A549 (cell line): ENCODE measurements at regions not wholly inside any gene's neighbourhood (a gene's known extent, or its start where the extent isn't known, plus 50 kb on each side); places are given as distances from the start of the nearest gene placed in this dataset.
A peak's percentile ranks its signal among the peaks of the same experiment; 100 is the strongest.

Source experiments
- ATAC-seq, 2 experiments: fragments of 200-7000 bp in 1 of 2; fragments of >200 bp in 1 of 2; cut with Nextera tagmentation in 1 of 2; cut with Tn5 transposase in 1 of 2; 3 replicates each; pipeline versions ENCODE4 v1.8.0 to v1.9.1; 2018 to 2020; ENCODE audit warnings: mild to moderate bottlenecking in 1 of 2, moderate library complexity in 1 of 2
- CTCF ChIA-PET: fragments of 300-600 bp; sonication (Branson Sonifier 250); formaldehyde crosslinking; extraction: SDS; loops from one replicate; lab custom pipeline; 2021; ENCODE audit warnings: antibody characterized with exemption, inconsistent platforms; lab: Yijun Ruan, JAX
- POLR2A ChIA-PET: fragments of 350-600 bp; formaldehyde crosslinking; extraction: SDS; loops from one replicate; lab custom pipeline; 2021; ENCODE audit warnings: antibody characterized with exemption, inconsistent platforms; lab: Yijun Ruan, JAX
- DNase-seq, 2 experiments: peaks; one replicate each; pipeline versions ENCODE4 v3.0.0 to v3.0.0-alpha.2; 2011 to 2016; ENCODE audit warnings: low read depth in 1 of 2, low spot score in 1 of 2
- FAIRE-seq: peaks from 2 replicates; lab custom pipeline; 2011; peaks lifted over from hg19 to GRCh38; lab: Jason Lieb, UNC
- H3K27ac ChIP-seq, 2 experiments: fragments of >200 bp; sonication (Bioruptor Twin); formaldehyde crosslinking; 3 replicates each; pipeline ENCODE4 v1.5.1; 2016 to 2017
- H3K4me1 ChIP-seq: fragments of >200 bp; sonication (Bioruptor Twin); formaldehyde crosslinking; 3 replicates; pipeline ENCODE4 v1.6.1; 2016
- H3K4me2 ChIP-seq: fragments of >200 bp; sonication (Bioruptor Twin); formaldehyde crosslinking; 3 replicates; pipeline ENCODE4 v1.6.1; 2016
- H3K4me3 ChIP-seq: fragments of >200 bp; sonication (Bioruptor Twin); formaldehyde crosslinking; 3 replicates; pipeline ENCODE4 v1.5.1; 2016
- H3K9me3 ChIP-seq: fragments of >200 bp; sonication (Bioruptor Twin); formaldehyde crosslinking; 3 replicates; pipeline ENCODE4 v1.6.1; 2016
- BCL3 ChIP-seq: fragments of >200 bp; sonication (Bioruptor Twin); formaldehyde crosslinking; IDR thresholded peaks from 3 replicates; pipeline ENCODE4 v1.6.1; 2016
- CBX2 ChIP-seq: fragments of 200-600 bp; sonication (generic); IDR thresholded peaks from 2 replicates; pipeline ENCODE4 v1.6.1; 2016; ENCODE audit warnings: low read depth, mild to moderate bottlenecking, borderline replicate concordance
- CEBPB ChIP-seq, 2 experiments: fragments of >200 bp in 1 of 2; sonication (Bioruptor Twin) in 1 of 2; formaldehyde crosslinking in 1 of 2; IDR thresholded peaks; 2 replicates each; pipeline ENCODE4 v1.6.1; 2012 to 2016
- CHD4 ChIP-seq: fragments of 200-600 bp; sonication (generic); IDR thresholded peaks from 2 replicates; pipeline ENCODE4 v1.6.1; 2016; ENCODE audit warnings: antibody characterized with exemption, mild to moderate bottlenecking, borderline replicate concordance
- EHF ChIP-seq: fragments of 250-450 bp; sonication (Bioruptor Pico); IDR thresholded peaks from 2 replicates; pipeline ENCODE4 v1.5.0; 2020; ENCODE audit warnings: mild to moderate bottlenecking
- EP300 ChIP-seq, 2 experiments: fragments of >200 bp; sonication (Bioruptor Twin); formaldehyde crosslinking; IDR thresholded peaks; 2 replicates in 1 of 2; 3 replicates in 1 of 2; pipeline ENCODE4 v1.6.1; 2016 to 2017
- FOSL2 ChIP-seq, 2 experiments: fragments of 450-650 bp in 1 of 2; fragments of >200 bp in 1 of 2; sonication (Bioruptor Twin) in 1 of 2; formaldehyde crosslinking; IDR thresholded peaks; 2 replicates each; pipeline versions ENCODE4 v1.5.0 to v1.6.1; 2016 to 2020; ENCODE audit warnings: mild to moderate bottlenecking in 1 of 2, moderate library complexity in 1 of 2
- FOXS1 ChIP-seq: fragments of 250-450 bp; sonication (Bioruptor Pico); IDR thresholded peaks from 2 replicates; pipeline ENCODE4 v1.5.0; 2020; ENCODE audit warnings: mild to moderate bottlenecking, moderate library complexity
- GATA3 ChIP-seq: IDR thresholded peaks from 2 replicates; pipeline ENCODE4 v1.6.1; 2012; ENCODE audit warnings: borderline replicate concordance
- HEYL ChIP-seq: fragments of 250-450 bp; sonication (Bioruptor Pico); IDR thresholded peaks from 2 replicates; pipeline ENCODE4 v1.8.0; 2021; ENCODE audit warnings: mild to moderate bottlenecking, moderate library complexity
- HOXA7 ChIP-seq: fragments of 250-450 bp; sonication (Bioruptor Pico); IDR thresholded peaks from 2 replicates; pipeline ENCODE4 v1.5.0; 2020; ENCODE audit warnings: mild to moderate bottlenecking, moderate library complexity
- HOXB13 ChIP-seq: fragments of 250-450 bp; sonication (Bioruptor Pico); IDR thresholded peaks from 2 replicates; pipeline ENCODE4 v1.5.0; 2020; ENCODE audit warnings: low read depth, mild to moderate bottlenecking, moderate library complexity
- HOXB5 ChIP-seq: fragments of 250-450 bp; sonication (Bioruptor Pico); IDR thresholded peaks from 2 replicates; pipeline ENCODE4 v1.5.0; 2020; ENCODE audit warnings: mild to moderate bottlenecking, moderate library complexity
- JUN ChIP-seq, 2 experiments: fragments of >200 bp; sonication (Bioruptor Twin); formaldehyde crosslinking; IDR thresholded peaks; 2 replicates in 1 of 2; 3 replicates in 1 of 2; pipeline ENCODE4 v1.6.1; 2016 to 2017
- JUNB ChIP-seq: fragments of >200 bp; sonication (Bioruptor Twin); formaldehyde crosslinking; IDR thresholded peaks from 2 replicates; pipeline ENCODE4 v1.6.1; 2016
- MAFK ChIP-seq: fragments of 450-650 bp; IDR thresholded peaks from 2 replicates; pipeline ENCODE4 v1.6.1; 2014; ENCODE audit not compliant: partially characterized antibody
- MAX ChIP-seq: IDR thresholded peaks from 2 replicates; pipeline ENCODE4 v1.6.1; 2012
- MAZ ChIP-seq: fragments of 150-350 bp; IDR thresholded peaks from 2 replicates; pipeline ENCODE4 v1.6.1; 2014; ENCODE audit warnings: antibody characterized with exemption, low read depth, low read length, borderline replicate concordance
- NFE2L2 ChIP-seq: fragments of 150-350 bp; conservative IDR thresholded peaks from 2 replicates; pipeline ENCODE4 v1.6.1; 2014; ENCODE audit warnings: low read length
- PBX3 ChIP-seq: IDR thresholded peaks from 2 replicates; pipeline ENCODE4 v1.6.1; 2012
- PHF8 ChIP-seq: fragments of 200-600 bp; sonication (generic); IDR thresholded peaks from 2 replicates; pipeline ENCODE4 v1.6.1; 2016; ENCODE audit warnings: low read depth, mild to moderate bottlenecking, antibody characterized with exemption, moderate library complexity, borderline replicate concordance
- POLR2AphosphoS2 ChIP-seq: conservative IDR thresholded peaks from 2 replicates; pipeline ENCODE4 v1.6.1; 2012; ENCODE audit warnings: low read length, improper control_type of control experiment, inconsistent platforms
- RAD21 ChIP-seq, 2 experiments: fragments of >200 bp in 1 of 2; sonication (Bioruptor Twin) in 1 of 2; formaldehyde crosslinking in 1 of 2; IDR thresholded peaks in 1 of 2; conservative IDR thresholded peaks in 1 of 2; 2 replicates in 1 of 2; 3 replicates in 1 of 2; pipeline ENCODE4 v1.6.1; 2012 to 2018; ENCODE audit warnings: inconsistent platforms in 1 of 2
- RCOR1 ChIP-seq: fragments of 150-350 bp; IDR thresholded peaks from 2 replicates; pipeline ENCODE4 v1.6.1; 2014; ENCODE audit warnings: antibody characterized with exemption, low read length, low read depth
- TP53 ChIP-seq: fragments of 250-450 bp; sonication (Bioruptor Pico); IDR thresholded peaks from 2 replicates; pipeline ENCODE4 v1.5.0; 2021; ENCODE audit warnings: mild to moderate bottlenecking, moderate library complexity
- ZC3H11A ChIP-seq: fragments of 450-650 bp; IDR thresholded peaks from 2 replicates; pipeline ENCODE4 v1.6.1; 2014; ENCODE audit warnings: antibody characterized with exemption, mild to moderate bottlenecking
- ZFP36 ChIP-seq: fragments of 450-650 bp; IDR thresholded peaks from 2 replicates; pipeline ENCODE4 v1.6.1; 2014; ENCODE audit warnings: borderline replicate concordance; ENCODE audit not compliant: partially characterized antibody
- WGBS: methylation state at CpG from one replicate; pipeline ENCODE4 v1.1.6; 2017; ENCODE audit errors: missing lambda C conversion rate; 5-methylcytosine and 5-hydroxymethylcytosine counted together

GRCh38 chr5:159571501-159572244 lies 241.4 kb upstream of the IL12B start:
- 7% methylated on average over 1 of the region's 1 CpG for WGBS
- H3K9me3 ChIP-seq, result no peaks in the 10 kb centered on the region
- TF ChIP-seq FOSL2 (IDR thresholded peaks at IDR 0.05) (peak; percentile 40; the same call in 1 of the 2 replicates), FOSL2 (CRISPR knock-in tag; IDR thresholded peaks at IDR 0.05) (peak; percentile 62), NFE2L2 (no peak), FOXS1 (CRISPR knock-in tag) (no peak), HOXA7 (CRISPR knock-in tag) (no peak), RAD21 (conservative IDR thresholded peaks at IDR 0.05 in 1 of 2, IDR thresholded peaks at IDR 0.05 in 1 of 2) (peak in 1 of 2 experiments; percentile 18; a peak in 3 of 5 replicates), EP300 (IDR thresholded peaks at IDR 0.05) (peak in 1 of 2 experiments; percentile 59; a peak in 2 of 5 replicates), JUN (IDR thresholded peaks at IDR 0.05) (0 out of 5 replicates have a peak, but pooled peaks have one; percentile 33 to 34), MAX (peak; percentile 73), JUNB (peak; percentile 80), MAFK (peak; percentile 2), GATA3 (peak; percentile 83; the same call in 1 of the 2 replicates), CHD4 (no peak), PBX3 (0 out of 2 replicates have a peak, but pooled peaks have one; percentile 53)
- DNase-seq (peak; percentile 44 to 66), FAIRE-seq (no peak), ATAC-seq (peak; percentile 87 to 96)
- peak overlapping the region; percentile 48 to 66; a peak in 5 of 6 replicates for H3K27ac ChIP-seq
- H3K4me1 ChIP-seq, result peaks cover 21% of the 10 kb centered on the region
- CTCF ChIA-PET, result interaction anchor here (0.9 to 1.8 kb wide), 3 partner anchors 10 to 130 kb away, joined by 3 to 6 read pairs (median 4); no protein-coding TSS in a partner anchor
- POLR2A ChIA-PET, result interaction anchor here (0.6 to 0.7 kb wide), 2 partner anchors 9 to 151 kb away, joined by 3 to 4 read pairs; no protein-coding TSS in a partner anchor
- H3K4me2 ChIP-seq, result peak overlapping the region; percentile 56
- H3K4me3 ChIP-seq, result no peak overlapping the region

- DNase-seq, result no peak
- peaks cover 32% of the 10 kb centered on the region for H3K4me1 ChIP-seq
- POLR2A ChIA-PET, result no interaction called here
- WGBS, result 91% methylated on average over 7 of the region's 7 CpGs
- TF ChIP-seq CBX2 (no peak), HEYL (CRISPR knock-in tag) (no peak), PHF8 (no peak), CEBPB (IDR thresholded peaks at IDR 0.05) (peak; percentile 53 to 84; a peak in 3 of 4 replicates)
- TF ChIP-seq, all 56 proteins: peak for 1
- no peak for FAIRE-seq
- Histone ChIP-seq H3K9me3 (no peaks in the 10 kb centered on the region), H3K27ac (peak overlapping the region in 1 of 2 experiments; percentile 42; a peak in 2 of 6 replicates), H3K4me3 (no peak overlapping the region), H3K4me2 (no peak overlapping the region)
- CTCF ChIA-PET, result interaction anchor here (0.7 to 1.4 kb wide), 3 partner anchors 9 to 410 kb away, joined by 3 read pairs; no protein-coding TSS in a partner anchor
- ATAC-seq, result no peak
Measured at GRCh38 chr5:159576902-159577301, 246.6 kb upstream of the IL12B start.

GRCh38 chr5:159581502-159582249 lies 251.4 kb upstream of the IL12B start:
- Histone ChIP-seq H3K4me3 (no peak overlapping the region), H3K4me2 (peak overlapping the region; percentile 80), H3K4me1 (peaks cover 66% of the 10 kb centered on the region), H3K27ac (peak overlapping the region; percentile 74 to 87), H3K9me3 (peaks cover 11% of the 10 kb centered on the region; the same call in 1 of the 3 replicates)
- ChIA-PET POLR2A (interaction anchor here (0.6 to 1.4 kb wide), 3 partner anchors 191 to 664 kb away, joined by 3 to 4 read pairs (median 3); no protein-coding TSS in a partner anchor), CTCF (interaction anchor here (0.6 to 4.5 kb wide), 23 partner anchors 10 to 406 kb away, joined by 3 to 39 read pairs (median 5); no protein-coding TSS in a partner anchor)
- ATAC-seq, result peak; percentile 86 to 88
- DNase-seq, result peak; percentile 77 to 97
- WGBS, result 3% methylated on average over 7 of the region's 7 CpGs
- FAIRE-seq, result peak; percentile 99
- TF ChIP-seq ZFP36 (no peak), POLR2AphosphoS2 (no peak), MAFK (peak; percentile 99), MAZ (no peak), ZC3H11A (no peak), EHF (CRISPR knock-in tag) (no peak), HOXB13 (CRISPR knock-in tag) (no peak), CEBPB (IDR thresholded peaks at IDR 0.05) (peak in 1 of 2 experiments; percentile 70; a peak in 2 of 4 replicates), BCL3 (no peak; the same call in 2 of the 3 replicates), TP53 (no peak), CBX2 (no peak), HOXB5 (CRISPR knock-in tag) (peak; percentile 70; the same call in 1 of the 2 replicates), RCOR1 (no peak), JUNB (peak; percentile 94), PHF8 (no peak)
